H1 (cell line): ENCODE measurements at regions not wholly inside any gene's neighbourhood (a gene's known extent, or its start where the extent isn't known, plus 50 kb on each side); places are given as distances from the start of the nearest gene placed in this dataset.

Experiments used
- CTCF ChIA-PET: fragments of 300-600 bp; sonication (Branson Sonifier 250); formaldehyde crosslinking; loops from one replicate; lab custom pipeline; 2021; ENCODE audit not compliant: partially characterized antibody; lab: Charles Lee
- POLR2A ChIA-PET: fragments of 300-600 bp; sonication (Branson Sonifier 250); formaldehyde crosslinking; loops from one replicate; lab custom pipeline; 2021; ENCODE audit warnings: inconsistent platforms; ENCODE audit not compliant: partially characterized antibody; lab: Charles Lee
- DNase-seq, 2 experiments: peaks; one replicate each; pipeline versions ENCODE4 v3.0.0 to v3.0.0-alpha.2; 2010 to 2022; ENCODE audit warnings: low spot score in 2 of 2, low read depth in 1 of 2, mixed read lengths in 1 of 2
- FAIRE-seq: peaks from 2 replicates; lab custom pipeline; 2011; peaks lifted over from hg19 to GRCh38; lab: Jason Lieb, UNC
- H2AFZ ChIP-seq: 2 replicates; pipeline ENCODE4 v1.8.1; 2012; ENCODE audit warnings: low read length, inconsistent platforms
- H2AK5ac ChIP-seq: 2 replicates; pipeline ENCODE4 v1.6.1; 2013; ENCODE audit warnings: low read depth, low read length
- H2BK120ac ChIP-seq: replicated peaks from 2 replicates; pipeline ENCODE3; 2013; ENCODE audit warnings: low read depth, low read length, inconsistent platforms
- H2BK12ac ChIP-seq: 2 replicates; pipeline ENCODE4 v1.6.1; 2013; ENCODE audit warnings: low read depth, low read length
- H2BK15ac ChIP-seq: 2 replicates; pipeline ENCODE4 v1.6.1; 2013; ENCODE audit warnings: low read length
- H2BK20ac ChIP-seq: 2 replicates; pipeline ENCODE4 v1.6.1; 2013; ENCODE audit warnings: low read length
- H2BK5ac ChIP-seq: 2 replicates; pipeline ENCODE4 v1.6.1; 2013; ENCODE audit warnings: low read depth, low read length
- H3K14ac ChIP-seq: 2 replicates; pipeline ENCODE4 v1.6.1; 2013; ENCODE audit warnings: inconsistent platforms; ENCODE audit not compliant: insufficient read length
- H3K18ac ChIP-seq: 2 replicates; pipeline ENCODE4 v1.6.1; 2013; ENCODE audit warnings: low read length; ENCODE audit errors: extremely low read depth
- H3K23ac ChIP-seq: 2 replicates; pipeline ENCODE4 v1.6.1; 2013; ENCODE audit warnings: inconsistent platforms; ENCODE audit not compliant: insufficient read length
- H3K23me2 ChIP-seq: 2 replicates; pipeline ENCODE4 v1.6.1; 2013; ENCODE audit warnings: low read depth, low read length
- H3K27ac ChIP-seq: 2 replicates; pipeline ENCODE4 v1.6.1; 2011; ENCODE audit warnings: low read depth, low read length, inconsistent platforms
- H3K27me3 ChIP-seq, 4 experiments: replicated peaks in 1 of 4; 1 replicate in 1 of 4; 2 replicates in 3 of 4; pipeline versions ENCODE4 v1.6.1 to v1.8.1; 2011 to 2013; ENCODE audit warnings: low read length in 3 of 4, mild to moderate bottlenecking in 3 of 4, inconsistent platforms in 2 of 4, mixed read lengths in 2 of 4, moderate library complexity in 1 of 4; ENCODE audit not compliant: control insufficient read depth in 3 of 4, insufficient read depth in 3 of 4; ENCODE audit errors: extremely low read depth in 1 of 4
- H3K36me3 ChIP-seq, 4 experiments: 2 replicates each; pipeline versions ENCODE4 v1.6.1 to v1.8.1; 2011 to 2013; ENCODE audit warnings: mild to moderate bottlenecking in 4 of 4, low read length in 3 of 4, moderate library complexity in 2 of 4, control low read depth in 1 of 4, inconsistent platforms in 1 of 4; ENCODE audit not compliant: insufficient read depth in 4 of 4, control insufficient read depth in 2 of 4
- H3K4ac ChIP-seq: replicated peaks from 2 replicates; pipeline ENCODE3; 2013; ENCODE audit warnings: low read length, low read depth, mixed read lengths, inconsistent platforms; ENCODE audit not compliant: insufficient read length
- H3K4me1 ChIP-seq, 4 experiments: replicated peaks in 1 of 4; 1 replicate in 1 of 4; 2 replicates in 3 of 4; pipeline versions ENCODE4 v1.6.1 to v1.8.1; 2011 to 2013; ENCODE audit warnings: low read length in 3 of 4, inconsistent platforms in 2 of 4, mixed read lengths in 1 of 4; ENCODE audit not compliant: insufficient read depth in 4 of 4, control insufficient read depth in 3 of 4
- H3K4me2 ChIP-seq, 2 experiments: 2 replicates each; pipeline versions ENCODE4 v1.6.1 to v1.8.1; 2011 to 2013; ENCODE audit warnings: low read depth in 2 of 2, low read length in 2 of 2, control low read depth in 1 of 2, inconsistent platforms in 1 of 2, mild to moderate bottlenecking in 1 of 2; ENCODE audit not compliant: insufficient read depth in 1 of 2
- H3K4me3 ChIP-seq, 4 experiments: fragments of 200-600, 300-600 bp in 1 of 4; sonication (generic), shearing (Covaris generic), sonication (Bioruptor Twin) in 1 of 4; 2 replicates each; pipeline versions ENCODE4 v1.5.1 to v1.8.1; 2011 to 2016; ENCODE audit warnings: low read length in 4 of 4, low read depth in 3 of 4, control low read depth in 2 of 4, inconsistent platforms in 2 of 4, mild to moderate bottlenecking in 2 of 4, mixed read lengths in 1 of 4, moderate library complexity in 1 of 4; ENCODE audit not compliant: insufficient read depth in 2 of 4; ENCODE audit errors: extremely low read depth in 1 of 4
- H3K56ac ChIP-seq: replicated peaks from 2 replicates; pipeline ENCODE3; 2013; ENCODE audit warnings: low read depth, mild to moderate bottlenecking, mixed read lengths, low read length, inconsistent platforms; ENCODE audit not compliant: insufficient read length
- H3K79me1 ChIP-seq: 2 replicates; pipeline ENCODE4 v1.6.1; 2013; ENCODE audit warnings: low read depth, low read length, control low read depth
- H3K79me2 ChIP-seq, 2 experiments: 2 replicates each; pipeline versions ENCODE4 v1.6.1 to v1.8.1; 2012 to 2013; ENCODE audit warnings: low read length in 2 of 2, mild to moderate bottlenecking in 2 of 2, inconsistent platforms in 1 of 2; ENCODE audit not compliant: insufficient read depth in 2 of 2, control insufficient read depth in 1 of 2
- H3K9ac ChIP-seq, 4 experiments: replicated peaks in 1 of 4; 1 replicate in 1 of 4; 2 replicates in 3 of 4; pipeline versions ENCODE4 v1.6.1 to v1.8.1; 2011 to 2013; ENCODE audit warnings: low read depth in 3 of 4, low read length in 3 of 4, control low read depth in 2 of 4, mild to moderate bottlenecking in 2 of 4, moderate library complexity in 2 of 4, inconsistent platforms in 1 of 4; ENCODE audit errors: extremely low read depth in 1 of 4
- H3K9me3 ChIP-seq, 2 experiments: 2 replicates each; pipeline versions ENCODE4 v1.6.1 to v1.8.1; 2012 to 2013; ENCODE audit warnings: mild to moderate bottlenecking in 2 of 2, moderate library complexity in 2 of 2, control low read depth in 1 of 2, inconsistent platforms in 1 of 2, low read depth in 1 of 2, low read length in 1 of 2, mixed read lengths in 1 of 2; ENCODE audit not compliant: insufficient read depth in 2 of 2
- H4K20me1 ChIP-seq, 2 experiments: replicated peaks in 1 of 2; 2 replicates each; pipeline versions ENCODE3 to v1.8.1; 2011 to 2013; ENCODE audit warnings: inconsistent platforms in 2 of 2, low read length in 2 of 2, mild to moderate bottlenecking in 1 of 2; ENCODE audit not compliant: insufficient read depth in 2 of 2, control insufficient read depth in 1 of 2
- H4K5ac ChIP-seq: 2 replicates; pipeline ENCODE4 v1.6.1; 2013; ENCODE audit warnings: low read length, low read depth, mixed read lengths, inconsistent platforms; ENCODE audit not compliant: insufficient read length
- H4K8ac ChIP-seq: 2 replicates; pipeline ENCODE4 v1.8.0; 2013; ENCODE audit warnings: mild to moderate bottlenecking, moderate library complexity, low read length, inconsistent platforms; ENCODE audit not compliant: insufficient read depth; ENCODE audit errors: extremely low read depth
- H4K91ac ChIP-seq: replicated peaks from 2 replicates; pipeline ENCODE3; 2013; ENCODE audit warnings: low read length, mixed read lengths, inconsistent platforms; ENCODE audit not compliant: insufficient read length
- CBX5 ChIP-seq: fragments of 300-800, 300-1000 bp; sonication (generic); IDR thresholded peaks from 2 replicates; pipeline ENCODE4 v1.7.1; 2016; ENCODE audit warnings: antibody characterized with exemption, low read length, low read depth
- CHD2 ChIP-seq: IDR thresholded peaks from 2 replicates; pipeline ENCODE4 v1.6.1; 2012; ENCODE audit warnings: low read length, improper control_type of control experiment
- CTBP2 ChIP-seq: IDR thresholded peaks from 2 replicates; pipeline ENCODE4 v1.7.0; 2011; ENCODE audit warnings: borderline replicate concordance, mild to moderate bottlenecking, moderate library complexity, mixed read lengths, low read length; ENCODE audit not compliant: insufficient read depth, insufficient read length
- HDAC2 ChIP-seq, 2 experiments: fragments of 300-600 bp in 1 of 2; sonication (generic) in 1 of 2; IDR thresholded peaks; 2 replicates each; pipeline ENCODE4 v1.6.1; 2011 to 2012; ENCODE audit warnings: low read depth in 2 of 2, low read length in 2 of 2, mild to moderate bottlenecking in 2 of 2, moderate library complexity in 2 of 2, borderline replicate concordance in 1 of 2, inconsistent platforms in 1 of 2
- HDAC6 ChIP-seq: IDR thresholded peaks from one replicate; pipeline ENCODE4 v1.7.1; 2012; ENCODE audit warnings: low read depth, mild to moderate bottlenecking, inconsistent platforms, low read length, moderate library complexity
- JUN ChIP-seq: IDR thresholded peaks from 2 replicates; pipeline ENCODE4 v1.6.1; 2011; ENCODE audit warnings: low read depth, mild to moderate bottlenecking, improper control_type of control experiment, low read length
- PHF8 ChIP-seq: fragments of 200-600 bp; sonication (generic); conservative IDR thresholded peaks from 2 replicates; pipeline ENCODE4 v1.7.1; 2012; ENCODE audit warnings: low read depth, mild to moderate bottlenecking, inconsistent platforms, low read length, moderate library complexity
- RAD21 ChIP-seq, 2 experiments: IDR thresholded peaks in 1 of 2; conservative IDR thresholded peaks in 1 of 2; 2 replicates each; pipeline ENCODE4 v1.6.1; 2011; ENCODE audit warnings: low read depth in 2 of 2, low read length in 2 of 2, improper control_type of control experiment in 1 of 2, inconsistent platforms in 1 of 2, mild to moderate bottlenecking in 1 of 2, moderate library complexity in 1 of 2
- RBBP5 ChIP-seq: IDR thresholded peaks from 2 replicates; pipeline ENCODE4 v1.7.1; 2012; ENCODE audit warnings: low read depth, mild to moderate bottlenecking, inconsistent platforms, low read length, moderate library complexity, borderline replicate concordance
- SAP30 ChIP-seq: fragments of 300-600 bp; sonication (generic); IDR thresholded peaks from 2 replicates; pipeline ENCODE4 v1.7.1; 2012; ENCODE audit warnings: low read length, moderate library complexity, mild to moderate bottlenecking, inconsistent platforms; ENCODE audit not compliant: insufficient read depth, insufficient replicate concordance
- SP1 ChIP-seq: IDR thresholded peaks from 2 replicates; pipeline ENCODE4 v1.6.1; 2011; ENCODE audit warnings: low read depth, low read length
- TCF12 ChIP-seq: IDR thresholded peaks from 2 replicates; pipeline ENCODE4 v1.6.1; 2011; ENCODE audit warnings: low read depth, mild to moderate bottlenecking, low read length
- ZNF274 ChIP-seq: IDR thresholded peaks from 2 replicates; pipeline ENCODE4 v1.7.0; 2012; ENCODE audit warnings: low read length, borderline replicate concordance; ENCODE audit errors: extremely low read depth

GRCh38 chr5:67462147-67462546 is 265.5 kb upstream of the CD180 start (continued):
- TF ChIP-seq RBBP5 (no peak), CBX5 (no peak)

DNA sequence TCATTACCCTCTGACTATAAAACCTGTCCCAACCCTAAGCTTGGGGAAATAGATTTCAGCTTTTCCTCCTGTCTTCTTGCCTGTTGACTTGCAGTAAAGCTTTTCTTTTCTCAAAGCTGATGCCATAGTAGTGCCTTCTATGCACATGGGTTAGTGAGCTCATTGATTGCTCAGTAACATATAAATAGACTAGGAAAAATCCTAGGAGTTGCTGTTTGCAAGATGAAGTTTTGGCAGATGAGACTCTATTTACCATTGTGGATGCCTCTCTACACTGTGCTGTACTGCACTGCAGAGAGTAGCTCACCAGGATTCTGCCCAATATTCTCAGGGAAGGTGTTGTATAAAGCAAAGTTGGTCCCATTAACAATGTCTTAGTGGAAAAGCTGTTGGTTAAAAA is 262.7 kb upstream of the CD180 start:
- no peak overlapping the region for H4K91ac ChIP-seq
- DNase-seq (no peak), FAIRE-seq (no peak)
- H3K56ac ChIP-seq = no peak overlapping the region
- H4K5ac ChIP-seq = no peak overlapping the region
- H3K27ac ChIP-seq = no peak overlapping the region
- H3K23me2 ChIP-seq = no peaks in the 10 kb centered on the region
- no peak overlapping the region for H2BK15ac ChIP-seq
- no peak overlapping the region for H2BK12ac ChIP-seq
- no peak overlapping the region for H2AK5ac ChIP-seq
- no peak overlapping the region for H3K23ac ChIP-seq
- no peaks in the 10 kb centered on the region for H4K20me1 ChIP-seq
- H3K18ac ChIP-seq = no peak overlapping the region
- POLR2A ChIA-PET = no interaction called here
- H3K27me3 ChIP-seq = peaks cover 0 to 2% (median 0%) of the 10 kb centered on the region in 4 experiments; a peak in 1 of 7 replicates
- no peak overlapping the region for H2BK20ac ChIP-seq
- no peaks in the 10 kb centered on the region for H3K9me3 ChIP-seq
- H3K4ac ChIP-seq = no peak overlapping the region
- H3K36me3 ChIP-seq = no peaks in the 10 kb centered on the region
- H3K4me2 ChIP-seq = no peak overlapping the region
- no peak overlapping the region for H2BK5ac ChIP-seq
- no peak overlapping the region for H4K8ac ChIP-seq
- CTCF ChIA-PET = interaction anchor here (0.6 to 2.0 kb wide), 3 partner anchors 174 to 1624 kb away, joined by 3 to 5 read pairs (median 3); no protein-coding TSS in a partner anchor
- H3K4me3 ChIP-seq = no peak overlapping the region
- H3K79me1 ChIP-seq = no peaks in the 10 kb centered on the region
- H2BK120ac ChIP-seq = no peak overlapping the region
- no peaks in the 10 kb centered on the region for H3K79me2 ChIP-seq
- no peak overlapping the region for H3K9ac ChIP-seq
- no peak overlapping the region for H3K14ac ChIP-seq
- H2AFZ ChIP-seq = no peak overlapping the region
- no peaks in the 10 kb centered on the region for H3K4me1 ChIP-seq
- TF ChIP-seq CTBP2 (no peak), HDAC2 (IDR thresholded peaks at IDR 0.05; ENCODE audit: borderline replicate concordance in 1 of 2, low read depth in 2 of 2, low read length in 2 of 2) (no peak), TCF12 (no peak), RAD21 (IDR thresholded peaks at IDR 0.05 in 1 of 2, conservative IDR thresholded peaks at IDR 0.05 in 1 of 2; ENCODE audit: low read depth in 2 of 2, low read length in 2 of 2) (no peak), HDAC6 (no peak), CHD2 (no peak), SAP30 (no peak), RBBP5 (no peak), SP1 (no peak), PHF8 (no peak), JUN (no peak), ZNF274 (no peak)
